Brain microvascular endothelial cell (primary cell): ENCODE measurements at regions not wholly inside any gene's neighbourhood (a gene's known extent, or its start where the extent isn't known, plus 50 kb on each side); places are given as distances from the start of the nearest gene placed in this dataset.

ENCODE experiments used
- DNase-seq: peaks from one replicate; pipeline ENCODE4 v3.0.0-alpha.2; 2020
- H3K27ac ChIP-seq: fragments of 250-450 bp; sonication (Bioruptor Pico); 2 replicates; pipeline ENCODE4 v1.5.1; 2020; ENCODE audit warnings: mild to moderate bottlenecking, moderate library complexity
- H3K27me3 ChIP-seq: fragments of 250-450 bp; sonication (Bioruptor Pico); replicated peaks from 2 replicates; pipeline ENCODE4 v1.5.1; 2020; ENCODE audit warnings: mild to moderate bottlenecking
- H3K36me3 ChIP-seq: fragments of 250-450 bp; sonication (Bioruptor Pico); replicated peaks from 2 replicates; pipeline ENCODE4 v1.5.1; 2020; ENCODE audit warnings: mild to moderate bottlenecking
- H3K4me3 ChIP-seq: 2 replicates; pipeline ENCODE4 v1.5.1; 2011; ENCODE audit warnings: low read depth, mild to moderate bottlenecking, control low read depth, low read length, moderate library complexity
- CTCF ChIP-seq: IDR thresholded peaks from 2 replicates; pipeline ENCODE4 v1.5.1; 2011; ENCODE audit warnings: low read depth, mild to moderate bottlenecking, moderate library complexity, low read length, control low read depth, inconsistent platforms; ENCODE audit errors: missing control alignments
- in situ Hi-C: cut with HindIII; loops from 2 replicates; pipeline ENCODE4 v1.10.0; 2017; ENCODE audit warnings: low sequenced_read_pairs, low pct_ligation_motif_present

GRCh38 chr6:102356170-102356569, 962.7 kb downstream of the GRIK2 start:
- Histone ChIP-seq H3K36me3 (no peaks in the 10 kb centered on the region), H3K27me3 (no peaks in the 10 kb centered on the region), H3K4me3 (no peak overlapping the region), H3K27ac (no peak overlapping the region)
- TF ChIP-seq CTCF: no peak
- in situ Hi-C loops: no loop called here
- DNase-seq: no peak

- no peak for TF ChIP-seq CTCF
- H3K36me3 ChIP-seq: no peaks in the 10 kb centered on the region
- H3K27me3 ChIP-seq: no peaks in the 10 kb centered on the region
- no peak overlapping the region for H3K27ac ChIP-seq
- in situ Hi-C loops: no loop called here
- no peak overlapping the region for H3K4me3 ChIP-seq
- no peak for DNase-seq
These were observed 962.1 kb downstream of the GRIK2 start for GRCh38 chr6:102355578-102355977.

GRCh38 chr6:102352552-102352951, 959.0 kb downstream of the GRIK2 start:
- H3K27me3 ChIP-seq: no peaks in the 10 kb centered on the region
- no peak for DNase-seq
- no peaks in the 10 kb centered on the region for H3K36me3 ChIP-seq
- TF ChIP-seq CTCF: no peak
- in situ Hi-C loops: no loop called here
- H3K27ac ChIP-seq: no peak overlapping the region
- H3K4me3 ChIP-seq: no peak overlapping the region

GRCh38 chr6:102344769-102345168, 951.3 kb downstream of the GRIK2 start:
- in situ Hi-C loops: no loop called here
- no peak for DNase-seq
- H3K27ac ChIP-seq: no peak overlapping the region
- no peak for TF ChIP-seq CTCF
- H3K36me3 ChIP-seq: no peaks in the 10 kb centered on the region
- no peaks in the 10 kb centered on the region for H3K27me3 ChIP-seq
- no peak overlapping the region for H3K4me3 ChIP-seq

GRCh38 chr6:102340311-102340710, 946.8 kb downstream of the GRIK2 start:
- H3K27me3 ChIP-seq: no peaks in the 10 kb centered on the region
- DNase-seq: no peak
- no peak for TF ChIP-seq CTCF
- in situ Hi-C loops: no loop called here
- H3K27ac ChIP-seq: no peak overlapping the region
- H3K4me3 ChIP-seq: no peak overlapping the region
- no peaks in the 10 kb centered on the region for H3K36me3 ChIP-seq

GRCh38 chr6:102333736-102334135, 940.2 kb downstream of the GRIK2 start:
- no peak for DNase-seq
- no peaks in the 10 kb centered on the region for H3K27me3 ChIP-seq
- no peak overlapping the region for H3K4me3 ChIP-seq
- in situ Hi-C loops: no loop called here
- no peak overlapping the region for H3K27ac ChIP-seq
- no peaks in the 10 kb centered on the region for H3K36me3 ChIP-seq
- TF ChIP-seq CTCF: no peak
